Rectal smooth muscle tissue (tissue), 1 donor: ENCODE measurements at regions not wholly inside any gene's neighbourhood (a gene's known extent, or its start where the extent isn't known, plus 50 kb on each side); places are given as distances from the start of the nearest gene placed in this dataset.

Experiments
- H3K27ac ChIP-seq: one replicate; pipeline ENCODE4 v1.7.0; 2013; ENCODE audit warnings: low read depth, low read length, inconsistent platforms
- H3K27me3 ChIP-seq: one replicate; pipeline ENCODE4 v1.7.0; 2013; ENCODE audit warnings: low read length; ENCODE audit not compliant: control insufficient read depth, insufficient read depth
- H3K36me3 ChIP-seq: one replicate; pipeline ENCODE4 v1.7.0; 2013; ENCODE audit warnings: low read length; ENCODE audit not compliant: control insufficient read depth, insufficient read depth
- H3K4me1 ChIP-seq: one replicate; pipeline ENCODE4 v1.7.0; 2013; ENCODE audit warnings: low read length; ENCODE audit not compliant: control insufficient read depth, insufficient read depth
- H3K4me3 ChIP-seq: one replicate; pipeline ENCODE4 v1.7.0; 2013; ENCODE audit warnings: low read length
- H3K9ac ChIP-seq: one replicate; pipeline ENCODE4 v1.7.0; 2013; ENCODE audit warnings: low read length

DNA sequence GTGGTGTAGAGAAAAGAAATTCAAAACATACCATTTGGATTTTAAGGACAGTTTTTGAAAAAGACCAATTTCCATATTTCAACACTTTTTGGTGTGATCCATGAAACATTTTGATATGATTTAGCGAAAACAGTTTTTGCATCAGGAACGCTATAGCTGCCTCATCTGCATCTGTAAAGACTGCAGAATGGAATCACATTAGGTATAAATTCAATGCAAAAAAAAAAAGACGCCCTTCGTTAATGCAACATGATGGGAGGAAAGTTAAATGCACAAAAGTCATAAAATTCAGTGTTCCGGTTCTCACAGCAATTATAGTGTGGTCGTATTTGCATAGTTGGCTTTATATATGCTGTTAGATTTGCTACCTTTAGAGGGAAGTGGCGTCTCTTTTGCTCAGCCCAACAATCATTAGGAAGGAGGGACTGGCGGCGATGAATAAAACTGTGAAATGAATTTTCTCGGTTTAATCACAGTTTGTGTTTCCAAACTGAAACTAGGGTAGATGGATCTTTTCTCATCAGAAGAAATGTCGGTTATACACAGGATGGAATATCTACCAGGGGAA, 215.7 kb downstream of the TEX29 start:
- Histone ChIP-seq H3K9ac (no peak overlapping the region), H3K4me3 (no peak overlapping the region), H3K4me1 (no peaks in the 10 kb centered on the region), H3K27ac (no peak overlapping the region), H3K27me3 (peaks cover 2% of the 10 kb centered on the region), H3K36me3 (no peaks in the 10 kb centered on the region)

DNA sequence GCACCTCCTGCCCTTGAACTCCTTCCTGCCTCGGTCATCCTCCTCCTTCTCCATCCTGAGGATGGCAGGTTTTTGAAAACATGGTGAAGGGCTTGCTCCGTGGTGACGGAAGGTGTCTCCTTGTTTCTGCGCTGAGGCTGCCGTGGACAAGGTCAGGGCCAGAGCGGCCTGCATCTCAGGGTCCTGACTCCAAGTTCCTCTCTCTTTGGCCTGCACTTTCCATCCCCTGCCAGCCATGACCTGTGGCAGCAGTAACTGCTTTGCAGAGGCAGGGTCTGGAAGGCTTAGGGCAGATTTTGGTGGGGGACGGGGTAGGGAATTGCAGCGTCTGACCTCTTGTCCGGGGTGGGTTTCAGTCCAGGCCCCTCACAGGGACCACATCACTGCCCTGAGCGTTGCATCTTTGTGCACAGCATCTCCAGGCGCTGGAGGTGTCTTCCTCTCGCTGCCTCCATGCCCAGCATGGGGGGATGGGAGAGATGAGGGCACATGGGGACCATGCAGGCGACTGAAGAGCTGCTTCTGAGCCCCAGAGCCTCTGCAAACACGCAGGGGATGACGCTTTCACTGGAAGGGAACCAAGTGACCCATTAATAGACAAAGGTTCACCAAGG, 216.8 kb downstream of the TEX29 start:
- no peaks in the 10 kb centered on the region for H3K4me1 ChIP-seq
- no peak overlapping the region for H3K9ac ChIP-seq
- peaks cover 2% of the 10 kb centered on the region for H3K27me3 ChIP-seq
- no peak overlapping the region for H3K27ac ChIP-seq
- no peaks in the 10 kb centered on the region for H3K36me3 ChIP-seq
- no peak overlapping the region for H3K4me3 ChIP-seq

DNA sequence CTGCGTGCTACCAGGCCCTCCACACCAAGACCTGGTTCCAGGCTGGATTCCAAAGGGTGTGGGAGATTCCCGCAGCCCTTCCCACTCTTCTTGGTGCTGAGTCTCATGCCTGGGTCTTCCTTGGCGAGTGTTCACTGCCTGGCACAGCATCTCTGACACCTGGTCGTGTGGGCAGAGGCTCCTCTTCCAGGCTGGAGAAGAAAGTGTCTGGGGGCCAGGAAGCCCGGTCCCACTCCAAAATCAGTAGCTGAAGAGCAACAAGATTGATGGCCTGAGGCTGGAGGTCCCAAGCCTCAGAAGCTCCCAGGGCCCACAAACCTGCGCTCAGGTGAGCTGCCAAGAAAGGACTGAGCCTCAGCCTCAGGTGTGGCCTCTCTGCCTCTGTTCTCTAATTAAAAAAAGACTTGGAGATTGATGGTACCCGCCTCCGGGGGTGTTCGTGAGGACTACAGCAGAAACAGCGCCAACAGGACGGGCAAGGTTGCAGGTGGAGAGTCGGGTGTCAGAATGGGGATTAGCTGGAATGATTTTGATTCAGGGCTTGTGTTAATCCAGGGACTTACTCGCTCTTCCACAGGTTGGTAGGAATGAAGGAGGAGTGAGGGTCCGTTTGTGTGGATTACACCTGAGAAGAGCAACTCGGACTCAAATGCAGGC, 217.5 kb downstream of the TEX29 start:
- Histone ChIP-seq H3K36me3 (no peaks in the 10 kb centered on the region), H3K27me3 (no peaks in the 10 kb centered on the region), H3K27ac (no peak overlapping the region), H3K4me3 (no peak overlapping the region), H3K9ac (no peak overlapping the region), H3K4me1 (no peaks in the 10 kb centered on the region)

DNA sequence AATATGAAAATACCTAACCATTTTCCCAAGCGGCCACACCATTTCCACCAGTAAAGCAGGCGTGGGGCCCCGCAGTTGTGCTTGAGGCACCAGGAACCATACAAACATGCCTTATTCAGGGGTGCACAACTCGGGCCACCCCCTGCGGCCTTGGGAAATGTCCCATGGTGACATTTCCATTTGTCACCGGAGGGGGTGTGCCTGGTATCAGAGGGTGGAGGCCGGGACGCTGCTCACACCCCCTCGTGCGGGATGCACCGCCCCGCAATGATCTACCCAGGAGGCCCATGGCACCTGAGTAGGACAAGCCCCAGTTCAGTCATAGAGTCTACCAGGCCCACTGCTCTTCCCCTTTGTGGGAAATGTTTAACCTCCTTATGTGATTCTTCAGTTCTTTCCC, 218.8 kb downstream of the TEX29 start:
- H3K36me3 ChIP-seq, result no peaks in the 10 kb centered on the region
- H3K4me3 ChIP-seq, result no peak overlapping the region
- no peak overlapping the region for H3K9ac ChIP-seq
- no peaks in the 10 kb centered on the region for H3K27me3 ChIP-seq
- H3K4me1 ChIP-seq, result no peaks in the 10 kb centered on the region
- H3K27ac ChIP-seq, result no peak overlapping the region

DNA sequence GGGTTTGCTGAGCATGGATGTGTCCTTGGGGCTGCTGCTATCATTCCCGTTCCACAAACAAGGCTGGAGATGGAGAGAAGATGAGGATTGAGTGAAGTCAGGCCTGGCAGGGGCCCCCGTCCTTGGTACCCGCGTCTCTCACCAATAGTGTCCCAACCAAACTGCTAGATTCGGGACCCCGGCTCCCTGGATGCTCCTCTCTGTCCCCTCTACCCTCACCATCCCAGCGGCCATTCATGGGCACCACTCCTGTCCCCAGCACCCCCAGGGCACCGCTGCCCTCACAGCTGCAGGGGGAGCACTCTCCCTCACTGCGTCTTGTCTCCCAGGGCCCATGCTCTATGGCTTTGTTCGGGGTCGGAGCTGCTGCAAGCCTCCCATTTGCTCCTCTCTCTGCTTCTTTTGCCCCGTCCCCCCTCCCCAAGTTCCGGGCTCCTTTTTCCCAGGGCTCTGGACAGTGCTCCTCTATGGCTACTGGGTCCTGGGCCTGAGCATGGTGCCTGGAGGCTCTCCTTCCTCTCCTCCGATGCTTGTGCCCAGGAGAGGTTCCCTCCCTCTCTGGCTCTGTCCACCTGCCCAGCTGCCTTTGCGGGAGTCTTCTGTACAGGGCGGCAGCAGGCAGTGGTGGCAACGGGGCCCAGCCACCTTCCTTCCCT, 219.5 kb downstream of the TEX29 start:
- Histone ChIP-seq H3K4me1 (no peaks in the 10 kb centered on the region), H3K27me3 (no peaks in the 10 kb centered on the region), H3K36me3 (no peaks in the 10 kb centered on the region), H3K4me3 (no peak overlapping the region), H3K27ac (no peak overlapping the region), H3K9ac (no peak overlapping the region)

DNA sequence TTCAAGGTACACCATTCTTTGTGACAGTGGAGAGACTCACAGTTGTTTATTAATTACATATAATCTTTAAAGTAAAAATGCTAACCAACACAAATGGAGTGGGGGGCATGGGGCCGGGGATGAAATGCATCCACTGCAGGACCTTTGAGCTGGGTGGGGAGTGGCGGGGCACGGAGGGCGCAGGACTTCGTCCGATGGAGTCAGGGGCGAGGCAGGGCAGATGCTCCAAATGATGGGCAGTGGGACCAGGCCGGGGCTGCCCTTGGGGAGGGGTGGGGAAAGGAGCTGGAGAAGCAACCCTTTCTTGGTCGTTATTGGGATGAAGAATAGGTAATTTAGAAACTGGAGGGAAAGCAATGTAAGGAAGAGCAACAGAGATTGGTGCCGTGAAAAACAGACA, 220.0 kb downstream of the TEX29 start:
- Histone ChIP-seq H3K27ac (no peak overlapping the region), H3K27me3 (no peaks in the 10 kb centered on the region), H3K4me3 (no peak overlapping the region), H3K9ac (no peak overlapping the region), H3K36me3 (no peaks in the 10 kb centered on the region), H3K4me1 (no peaks in the 10 kb centered on the region)

DNA sequence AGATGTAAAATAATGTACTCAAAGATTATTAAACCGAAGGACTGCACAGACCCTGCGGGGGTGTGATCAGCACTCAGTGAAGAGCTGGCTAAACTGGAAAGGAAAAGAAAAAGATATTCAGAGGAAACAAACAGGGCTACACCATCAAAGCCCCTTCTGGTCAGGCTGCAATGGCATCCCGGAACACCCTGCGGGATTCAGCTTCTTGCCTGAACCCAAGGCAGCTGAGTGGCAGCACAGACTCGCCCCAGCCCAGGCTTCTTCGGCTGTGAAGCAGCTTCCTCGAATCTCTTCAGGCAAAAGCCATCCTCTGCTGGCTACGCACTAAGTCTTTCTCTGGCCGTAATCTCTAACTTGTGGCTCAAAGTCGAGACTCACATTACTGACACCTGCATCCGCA, 220.9 kb downstream of the TEX29 start:
- H3K4me3 ChIP-seq, result no peak overlapping the region
- no peak overlapping the region for H3K27ac ChIP-seq
- H3K9ac ChIP-seq, result no peak overlapping the region
- no peaks in the 10 kb centered on the region for H3K4me1 ChIP-seq
- no peaks in the 10 kb centered on the region for H3K27me3 ChIP-seq
- no peaks in the 10 kb centered on the region for H3K36me3 ChIP-seq

DNA sequence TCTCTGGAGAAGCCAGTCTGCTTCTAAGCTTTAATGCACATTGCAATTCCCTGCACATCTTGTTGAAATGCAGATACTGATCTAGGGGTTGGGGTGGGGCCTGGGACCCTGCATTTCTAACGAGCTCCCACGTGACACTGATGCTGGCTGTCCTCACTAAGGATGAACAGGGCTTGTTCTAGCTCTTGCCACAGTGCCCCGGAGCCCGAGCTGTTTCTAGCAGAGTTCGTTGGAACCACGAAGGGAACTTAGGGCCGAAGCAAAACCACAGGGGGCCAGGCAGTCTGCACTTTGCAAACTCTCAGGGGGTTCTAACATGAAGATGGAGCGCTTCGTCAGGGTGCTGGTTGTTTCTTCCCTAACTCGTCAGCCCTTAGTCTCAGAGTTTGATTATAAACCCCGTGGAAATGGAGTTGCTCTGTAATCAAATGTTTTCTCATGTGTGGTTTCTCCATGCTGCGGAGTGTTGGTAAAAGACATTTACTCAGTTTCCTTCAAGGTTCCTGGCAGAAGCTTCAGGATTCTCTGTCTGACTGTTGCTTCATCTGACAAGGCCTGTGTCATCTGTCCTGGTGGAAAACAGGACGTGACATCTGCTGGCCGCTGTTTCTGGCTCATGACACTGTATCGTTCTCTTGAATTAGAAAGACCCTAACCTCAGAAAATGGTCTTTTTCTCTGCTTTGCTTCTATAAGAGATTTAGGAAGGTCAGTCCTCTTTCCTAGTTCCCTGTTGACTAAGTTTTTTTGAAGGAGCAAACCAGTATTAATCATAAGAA, 221.5 kb downstream of the TEX29 start:
- Histone ChIP-seq H3K36me3 (no peaks in the 10 kb centered on the region), H3K27me3 (no peaks in the 10 kb centered on the region), H3K9ac (no peak overlapping the region), H3K4me1 (no peaks in the 10 kb centered on the region), H3K4me3 (no peak overlapping the region), H3K27ac (no peak overlapping the region)

DNA sequence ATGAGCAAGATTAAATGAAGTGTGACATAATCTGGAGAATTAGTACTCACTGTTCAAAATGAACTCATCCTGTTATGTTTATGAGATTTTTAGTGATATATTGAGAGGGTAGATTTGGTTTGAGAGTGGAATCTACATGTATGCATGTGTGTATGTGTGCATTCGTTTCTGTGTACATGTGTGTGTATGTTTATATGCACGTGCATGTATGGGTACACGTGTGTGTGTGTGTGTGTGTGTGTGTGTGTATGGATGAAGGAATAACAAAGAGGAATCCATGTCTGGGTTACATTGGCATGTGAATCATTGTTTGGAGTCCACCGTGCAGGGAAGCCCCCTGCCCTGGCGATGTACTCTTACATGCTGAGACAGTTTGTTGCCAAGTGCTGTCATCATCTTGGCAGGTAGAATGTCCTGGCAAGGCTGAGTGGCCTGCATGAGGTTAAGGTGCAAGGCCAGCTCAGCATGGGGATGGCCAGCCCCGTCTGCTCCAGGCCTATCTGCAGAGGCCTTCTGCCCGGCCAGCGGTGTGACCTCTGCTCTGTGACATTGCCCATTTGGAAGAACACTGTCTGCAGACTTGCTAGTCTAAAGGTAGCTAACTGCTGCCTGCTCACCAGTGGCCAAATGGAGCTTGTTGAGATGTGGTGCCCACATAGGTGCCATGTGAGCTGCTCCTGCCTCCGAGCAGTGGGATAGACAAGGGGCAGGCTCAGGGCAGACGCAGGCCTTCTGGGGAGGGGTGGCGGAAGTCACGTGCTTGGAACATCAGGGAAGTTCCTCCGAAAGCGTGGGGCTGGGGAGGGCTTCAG, 222.3 kb downstream of the TEX29 start:
- Histone ChIP-seq H3K4me1 (no peaks in the 10 kb centered on the region), H3K27me3 (no peaks in the 10 kb centered on the region), H3K36me3 (no peaks in the 10 kb centered on the region), H3K4me3 (no peak overlapping the region), H3K9ac (no peak overlapping the region), H3K27ac (no peak overlapping the region)

DNA sequence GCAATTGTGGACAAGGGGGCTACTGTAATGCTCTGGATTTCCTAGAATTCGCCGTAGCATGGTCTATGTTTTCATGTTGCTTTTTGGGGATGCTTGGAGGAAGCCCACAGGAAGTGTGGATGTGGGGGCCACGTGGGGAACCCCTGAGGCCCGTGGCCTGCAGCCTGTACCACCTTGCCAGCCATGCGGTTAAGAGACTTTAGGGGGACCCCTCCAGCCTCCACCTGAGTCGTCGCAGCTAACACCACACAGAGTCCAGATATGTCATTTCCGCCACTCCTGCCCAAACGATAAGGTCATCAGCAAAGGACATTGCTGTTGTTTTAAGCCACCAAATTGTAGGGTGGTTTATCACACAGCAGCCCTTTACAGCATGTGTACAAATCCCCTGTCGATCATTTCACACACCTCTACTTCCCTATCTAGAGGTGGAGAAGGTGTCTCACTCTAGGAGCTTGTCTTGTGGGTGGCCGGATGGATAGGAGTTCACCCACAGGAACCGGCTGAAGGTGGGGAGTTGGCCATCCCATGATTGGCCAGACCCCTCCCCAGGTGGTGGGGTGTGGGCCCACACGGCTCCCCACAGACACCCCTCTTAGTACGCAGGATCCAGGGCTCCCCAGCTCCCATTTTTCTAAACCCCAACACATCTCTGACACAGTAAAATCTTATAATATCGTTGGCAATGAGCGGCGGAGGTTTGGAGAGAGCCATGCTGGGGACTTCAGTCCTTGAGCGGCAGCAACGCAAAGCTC, 226.7 kb downstream of the TEX29 start:
- no peak overlapping the region for H3K4me3 ChIP-seq
- H3K4me1 ChIP-seq, result no peaks in the 10 kb centered on the region
- H3K27me3 ChIP-seq, result no peaks in the 10 kb centered on the region
- no peak overlapping the region for H3K9ac ChIP-seq
- H3K36me3 ChIP-seq, result no peaks in the 10 kb centered on the region
- no peak overlapping the region for H3K27ac ChIP-seq

DNA sequence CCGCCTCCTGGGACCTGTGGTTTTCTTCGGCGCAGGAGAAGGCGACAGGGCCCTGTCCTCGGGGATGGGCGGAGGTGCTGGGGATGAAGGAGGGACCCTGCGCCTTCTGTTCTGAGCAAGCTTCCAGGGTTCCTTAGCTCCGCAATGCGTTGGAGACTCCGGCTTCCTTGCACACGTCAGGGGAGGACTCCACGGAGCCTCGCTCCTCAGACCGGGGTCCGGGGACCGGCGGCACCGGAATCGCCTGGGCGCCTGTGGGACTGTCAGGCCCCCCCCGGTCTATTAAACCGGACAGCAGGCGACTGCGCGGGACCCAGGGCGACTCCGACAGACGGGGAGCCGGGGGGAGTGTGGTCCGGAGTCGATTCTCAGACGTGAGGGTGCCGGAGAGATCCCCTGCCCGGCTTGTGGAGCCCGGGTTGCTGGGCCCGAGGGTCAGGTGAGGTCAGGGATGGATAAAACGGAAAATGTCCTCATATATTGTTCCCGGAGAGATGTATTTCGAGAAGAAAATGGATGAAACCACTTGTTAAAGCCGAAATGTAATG, 227.4 kb downstream of the TEX29 start:
- no peak overlapping the region for H3K4me3 ChIP-seq
- no peaks in the 10 kb centered on the region for H3K36me3 ChIP-seq
- H3K4me1 ChIP-seq, result no peaks in the 10 kb centered on the region

More for the DNA sequence above, 227.4 kb downstream of the TEX29 start:
- no peaks in the 10 kb centered on the region for H3K27me3 ChIP-seq
- no peak overlapping the region for H3K27ac ChIP-seq
- no peak overlapping the region for H3K9ac ChIP-seq
